Endothelial cell of umbilical vein (primary cell): ENCODE measurements at regions not wholly inside any gene's neighbourhood (a gene's known extent, or its start where the extent isn't known, plus 50 kb on each side); places are given as distances from the start of the nearest gene placed in this dataset.

Experiments
- CTCF ChIP-seq, 2 donors: IDR thresholded peaks; 1 replicate in 1 of 2; 2 replicates in 1 of 2; pipeline ENCODE4 v1.5.1; 2011; ENCODE audit warnings: low read length in 2 of 2, mild to moderate bottlenecking in 2 of 2, moderate library complexity in 2 of 2, control low read depth in 1 of 2, inconsistent platforms in 1 of 2, low read depth in 1 of 2; ENCODE audit not compliant: insufficient read depth in 1 of 2; ENCODE audit errors: extremely low read depth in 1 of 2
- EZH2 ChIP-seq: IDR thresholded peaks from 2 replicates; pipeline ENCODE4 v1.6.1; 2012; ENCODE audit warnings: borderline replicate concordance, low read depth, mild to moderate bottlenecking, moderate library complexity, low read length, inconsistent platforms; ENCODE audit not compliant: severe bottlenecking
- FOS ChIP-seq: IDR thresholded peaks from 2 replicates; pipeline ENCODE4 v1.6.1; 2011; ENCODE audit warnings: mild to moderate bottlenecking, low read length, moderate library complexity, borderline replicate concordance; ENCODE audit not compliant: insufficient read depth
- GATA2 ChIP-seq: IDR thresholded peaks from 2 replicates; pipeline ENCODE4 v1.7.0; 2011; ENCODE audit warnings: low read depth, mild to moderate bottlenecking, moderate library complexity, mixed read lengths, low read length; ENCODE audit not compliant: insufficient read length, insufficient read depth
- JUN ChIP-seq: IDR thresholded peaks from 2 replicates; pipeline ENCODE4 v1.6.1; 2011; ENCODE audit warnings: borderline replicate concordance, low read depth; ENCODE audit not compliant: insufficient read length, insufficient read depth
- MAX ChIP-seq: IDR thresholded peaks from 2 replicates; pipeline ENCODE4 v1.6.1; 2011; ENCODE audit not compliant: insufficient read depth, insufficient read length
- MYC ChIP-seq: IDR thresholded peaks from one replicate; pipeline ENCODE4 v1.6.1; 2011; ENCODE audit warnings: mild to moderate bottlenecking, low read depth, low read length
- POLR2A ChIP-seq: IDR thresholded peaks from 2 replicates; pipeline ENCODE4 v1.6.1; 2012; ENCODE audit warnings: low read depth, mild to moderate bottlenecking, control low read depth, low read length
- POLR2AphosphoS5 ChIP-seq: IDR thresholded peaks from 2 replicates; pipeline ENCODE4 v1.6.1; 2012; ENCODE audit warnings: low read depth, mild to moderate bottlenecking, control low read depth, low read length, moderate library complexity; ENCODE audit not compliant: insufficient read depth

GRCh38 chr3:73188707-73189106, 127.2 kb downstream of the EBLN2 start:
- no peak for TF ChIP-seq CTCF (IDR thresholded peaks at IDR 0.05; ENCODE audit: extremely low read depth in 1 of 2, insufficient read depth in 1 of 2, low read depth in 1 of 2, low read length in 2 of 2)
- TF ChIP-seq POLR2A, result no peak
- no peak for TF ChIP-seq POLR2AphosphoS5
- no peak for TF ChIP-seq JUN
- no peak for TF ChIP-seq MAX
- no peak for TF ChIP-seq FOS
- no peak for TF ChIP-seq EZH2
- TF ChIP-seq MYC, result no peak
- TF ChIP-seq GATA2, result no peak
